IMR-90 (cell line): ENCODE measurements at regions not wholly inside any gene's neighbourhood (a gene's known extent, or its start where the extent isn't known, plus 50 kb on each side); places are given as distances from the start of the nearest gene placed in this dataset.

Experiments
- ATAC-seq: fragments of 200-7000 bp; cut with Tn5 transposase; 2 replicates; pipeline ENCODE4 v1.9.1; 2020; ENCODE audit warnings: low read depth, mild to moderate bottlenecking, moderate library complexity
- BruUV-seq: library from RNA; stranded (reverse); fragments of 400-500 nt; replicated peaks from 2 replicates; lab custom pipeline; 2021; lab: Mats Ljungman, UMichigan
- CTCF ChIA-PET: fragments of 300-600 bp; formaldehyde crosslinking; extraction: SDS; loops from one replicate; lab custom pipeline; 2021; ENCODE audit warnings: antibody characterized with exemption; lab: Yijun Ruan, JAX
- POLR2A ChIA-PET: fragments of 300-600 bp; sonication (Branson Sonifier 250); formaldehyde crosslinking; loops from one replicate; lab custom pipeline; 2022; ENCODE audit warnings: antibody characterized with exemption; ENCODE audit not compliant: unreplicated experiment; lab: Charles Lee
- DNase-seq: peaks from one replicate; pipeline ENCODE4 v3.0.0; 2013
- H2AFZ ChIP-seq: replicated peaks from 2 replicates; pipeline ENCODE3; 2013; ENCODE audit warnings: low read length, mild to moderate bottlenecking; ENCODE audit not compliant: poor library complexity
- H2AK5ac ChIP-seq: 2 replicates; pipeline ENCODE4 v1.6.1; 2013; ENCODE audit warnings: low read depth, low read length, inconsistent platforms
- H2AK9ac ChIP-seq: replicated peaks from 2 replicates; pipeline ENCODE3; 2013; ENCODE audit warnings: mild to moderate bottlenecking, low read depth, low read length, moderate library complexity; ENCODE audit not compliant: poor library complexity
- H2BK120ac ChIP-seq: 2 replicates; pipeline ENCODE4 v1.6.1; 2013; ENCODE audit warnings: low read depth, low read length, inconsistent platforms
- H2BK15ac ChIP-seq: 3 replicates; pipeline ENCODE4 v1.6.1; 2013; ENCODE audit warnings: low read depth, low read length, inconsistent platforms
- H2BK20ac ChIP-seq: 2 replicates; pipeline ENCODE4 v1.6.1; 2013; ENCODE audit warnings: low read depth, mild to moderate bottlenecking, inconsistent platforms, low read length, moderate library complexity
- H2BK5ac ChIP-seq: 2 replicates; pipeline ENCODE4 v1.6.1; 2013; ENCODE audit warnings: mild to moderate bottlenecking, low read depth, low read length, inconsistent platforms; ENCODE audit not compliant: poor library complexity, severe bottlenecking
- H3K14ac ChIP-seq: replicated peaks from 2 replicates; pipeline ENCODE4 v1.6.1; 2013; ENCODE audit warnings: low read depth, low read length, inconsistent platforms
- H3K18ac ChIP-seq: 2 replicates; pipeline ENCODE4 v1.6.1; 2013; ENCODE audit warnings: low read depth, low read length, control low read depth
- H3K23ac ChIP-seq: 2 replicates; pipeline ENCODE4 v1.6.1; 2013; ENCODE audit warnings: low read depth, low read length, inconsistent platforms
- H3K27ac ChIP-seq: 2 replicates; pipeline ENCODE4 v1.5.1; 2013; ENCODE audit warnings: mild to moderate bottlenecking, control low read depth, low read length; ENCODE audit not compliant: insufficient read depth
- H3K27me3 ChIP-seq: 2 replicates; pipeline ENCODE4 v1.6.1; 2013; ENCODE audit warnings: low read length; ENCODE audit not compliant: control insufficient read depth, insufficient read depth
- H3K36me3 ChIP-seq: 2 replicates; pipeline ENCODE4 v1.6.1; 2013; ENCODE audit warnings: low read length, mixed read lengths; ENCODE audit not compliant: control insufficient read depth, insufficient read depth
- H3K4ac ChIP-seq: 2 replicates; pipeline ENCODE4 v1.6.1; 2013; ENCODE audit warnings: low read depth, low read length, inconsistent platforms
- H3K4me1 ChIP-seq: 2 replicates; pipeline ENCODE4 v1.6.1; 2013; ENCODE audit warnings: low read length, mixed read lengths; ENCODE audit not compliant: control insufficient read depth, insufficient read depth
- H3K4me2 ChIP-seq: 2 replicates; pipeline ENCODE4 v1.6.1; 2013; ENCODE audit warnings: low read depth, mild to moderate bottlenecking, control low read depth, low read length, moderate library complexity
- H3K4me3 ChIP-seq: 2 replicates; pipeline ENCODE4 v1.5.1; 2013; ENCODE audit warnings: low read depth, mild to moderate bottlenecking, control low read depth, low read length, moderate library complexity; ENCODE audit not compliant: insufficient read depth
- H3K56ac ChIP-seq: 2 replicates; pipeline ENCODE4 v1.6.1; 2013; ENCODE audit warnings: low read length, inconsistent platforms; ENCODE audit not compliant: insufficient read depth; ENCODE audit errors: extremely low read depth
- H3K79me1 ChIP-seq, 2 experiments: 2 replicates each; pipeline ENCODE4 v1.6.1; 2013; ENCODE audit warnings: low read length in 2 of 2, inconsistent platforms in 1 of 2, low read depth in 1 of 2
- H3K9ac ChIP-seq: 2 replicates; pipeline ENCODE4 v1.6.1; 2013; ENCODE audit warnings: low read depth, low read length, control low read depth
- H3K9me1 ChIP-seq: 2 replicates; pipeline ENCODE4 v1.6.1; 2013; ENCODE audit warnings: low read length, inconsistent platforms; ENCODE audit not compliant: insufficient read depth
- H3K9me3 ChIP-seq: 2 replicates; pipeline ENCODE4 v1.6.1; 2013; ENCODE audit warnings: low read length; ENCODE audit not compliant: control insufficient read depth, insufficient read depth
- H4K20me1 ChIP-seq: 2 replicates; pipeline ENCODE4 v1.6.1; 2013; ENCODE audit warnings: low read length, inconsistent platforms; ENCODE audit not compliant: insufficient read depth
- H4K5ac ChIP-seq: 2 replicates; pipeline ENCODE4 v1.6.1; 2013; ENCODE audit warnings: mild to moderate bottlenecking, low read depth, low read length, control low read depth
- H4K8ac ChIP-seq, 2 experiments: 2 replicates each; pipeline ENCODE4 v1.6.1; 2013; ENCODE audit warnings: low read depth in 2 of 2, low read length in 2 of 2, control low read depth in 1 of 2, inconsistent platforms in 1 of 2
- H4K91ac ChIP-seq: 2 replicates; pipeline ENCODE4 v1.6.1; 2013; ENCODE audit warnings: low read depth, low read length, inconsistent platforms; ENCODE audit not compliant: insufficient read depth
- BHLHE40 ChIP-seq: fragments of 150-350 bp; IDR thresholded peaks from 2 replicates; pipeline ENCODE4 v1.6.1; 2016; ENCODE audit warnings: mild to moderate bottlenecking, low read depth, low read length
- MAFK ChIP-seq: IDR thresholded peaks from 2 replicates; pipeline ENCODE4 v1.6.1; 2012; ENCODE audit warnings: low read depth, low read length, improper control_type of control experiment
- SMC3 ChIP-seq: fragments of 150-350 bp; IDR thresholded peaks from 2 replicates; pipeline ENCODE4 v1.6.1; 2016; ENCODE audit warnings: low read depth, mild to moderate bottlenecking, antibody characterized with exemption, low read length, moderate library complexity
- WGBS, 2 experiments: methylation state at CpG; one replicate each; pipeline versions ENCODE4 v1.1.5 to v1.1.7; 2013; ENCODE audit warnings: missing lambda C conversion rate in 2 of 2; ENCODE audit not compliant: insufficient read length in 1 of 2; ENCODE audit errors: extremely low coverage in 2 of 2; 5-methylcytosine and 5-hydroxymethylcytosine counted together
- dilution Hi-C: fragments of 300-500 bp; cut with HindIII; formaldehyde crosslinking; loops from one replicate; pipeline ENCODE4 v1.14.3; 2018; ENCODE audit warnings: low sequenced_read_pairs; ENCODE audit not compliant: unreplicated experiment
- in situ Hi-C: fragments of 300-500 bp; cut with MboI; formaldehyde crosslinking; loops from 3 replicates; pipeline ENCODE4 v1.14.3; 2019; ENCODE audit warnings: low sequenced_read_pairs, inconsistent platforms, mixed read lengths
- intact Hi-C: fragments of 100-400 bp; cut with micrococcal nuclease; formaldehyde crosslinking; loops from 2 replicates; pipeline ENCODE4 v1.10.0; 2022

GRCh38 chr13:30032263-30032662 lies 181.8 kb upstream of the UBL3 start:
- dilution Hi-C loops, result no loop called here
- H3K18ac ChIP-seq, result no peak overlapping the region
- 0 out of 4 replicates have a peak, but pooled peaks cover 0 to 5% of the 10 kb centered on the region in 2 experiments for H3K79me1 ChIP-seq
- H2BK20ac ChIP-seq, result no peak overlapping the region
- H2AK9ac ChIP-seq, result no peak overlapping the region
- 100% methylated on average over 1 of the region's 4 CpGs; no CpG with 5 or more reads in 1 of the 2 experiments for WGBS, 2 experiments
- H3K27ac ChIP-seq, result no peak overlapping the region
- no peak overlapping the region for H4K5ac ChIP-seq
- intact Hi-C loops, result no loop called here
- no peaks in the 10 kb centered on the region for H3K9me3 ChIP-seq
- H3K4me3 ChIP-seq, result no peak overlapping the region
- no peak overlapping the region for H3K4me2 ChIP-seq
- ChIA-PET POLR2A (interaction anchor here (0.6 kb wide), 1 partner anchor 1074 kb away, joined by 3 read pairs; no protein-coding TSS in a partner anchor), CTCF (interaction anchor here (0.6 kb wide), 1 partner anchor 35 kb away, joined by 3 read pairs; no protein-coding TSS in a partner anchor)
- no peak overlapping the region for H3K9ac ChIP-seq
- TF ChIP-seq MAFK (no peak), SMC3 (no peak), BHLHE40 (no peak)
- H3K36me3 ChIP-seq, result no peaks in the 10 kb centered on the region
- H4K8ac ChIP-seq, result no peak overlapping the region
- H3K4ac ChIP-seq, result peak overlapping the region; percentile 16; the same call in 1 of the 2 replicates
- DNase-seq (no peak), ATAC-seq (no peak)
- in situ Hi-C loops, result no loop called here
- no peak overlapping the region for H2AFZ ChIP-seq
- H3K9me1 ChIP-seq, result peaks cover 21% of the 10 kb centered on the region
- no peaks in the 10 kb centered on the region for H3K27me3 ChIP-seq
- peaks cover 18% of the 10 kb centered on the region for H3K4me1 ChIP-seq
- H4K91ac ChIP-seq, result no peak overlapping the region
- no peak overlapping the region for H3K23ac ChIP-seq
- H2BK120ac ChIP-seq, result no peak overlapping the region
- peak overlapping the region; percentile 70; the same call in 1 of the 2 replicates for H2AK5ac ChIP-seq
- H3K14ac ChIP-seq, result no peak overlapping the region; the same call in 1 of the 2 replicates
- H2BK15ac ChIP-seq, result no peak overlapping the region
- H3K56ac ChIP-seq, result no peak overlapping the region
- no peaks in the 10 kb centered on the region for H4K20me1 ChIP-seq
- BruUV-seq, result no TSS peak
- no peak overlapping the region for H2BK5ac ChIP-seq
